ENCODE measurements at regions not wholly inside any gene's neighbourhood (a gene's known extent, or its start where the extent isn't known, plus 50 kb on each side); places are given as distances from the start of the nearest gene placed in this dataset.

DNA sequence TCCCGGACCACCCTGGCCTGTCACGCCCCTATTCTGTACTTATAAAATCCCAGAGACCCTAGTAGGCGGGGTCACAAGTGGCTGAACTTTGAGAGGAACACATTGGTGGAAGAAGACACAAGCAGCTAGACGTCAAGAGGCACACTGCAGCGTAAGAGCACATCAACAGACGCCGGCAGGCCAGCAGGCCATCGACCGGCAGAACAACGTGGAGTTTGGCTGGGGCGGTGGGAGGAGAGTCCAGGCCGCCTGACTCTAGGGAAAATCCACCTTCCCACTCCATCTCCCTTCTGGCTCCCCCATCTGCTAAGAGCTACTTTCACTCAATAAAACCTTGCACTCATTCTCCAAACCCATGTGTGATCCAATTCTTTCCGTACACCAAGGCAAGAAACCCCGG lies 601.8 kb upstream of the CDH2 start (continued):
- TF ChIP-seq ARNTL (CRISPR knock-in tag; IDR thresholded peaks at IDR 0.05) (no peak), ZNF24 (IDR thresholded peaks at IDR 0.05) (no peak), MAFK (conservative IDR thresholded peaks at IDR 0.05 in 1 of 2, IDR thresholded peaks at IDR 0.05 in 1 of 2; ENCODE audit: low read length in 2 of 2) (no peak), SP2 (CRISPR knock-in tag; IDR thresholded peaks at IDR 0.05) (no peak), MLLT10 (CRISPR knock-in tag; IDR thresholded peaks at IDR 0.05) (no peak), ZFAT (CRISPR knock-in tag; conservative IDR thresholded peaks at IDR 0.05) (no peak)
- TF ChIP-seq, protein P1, sequence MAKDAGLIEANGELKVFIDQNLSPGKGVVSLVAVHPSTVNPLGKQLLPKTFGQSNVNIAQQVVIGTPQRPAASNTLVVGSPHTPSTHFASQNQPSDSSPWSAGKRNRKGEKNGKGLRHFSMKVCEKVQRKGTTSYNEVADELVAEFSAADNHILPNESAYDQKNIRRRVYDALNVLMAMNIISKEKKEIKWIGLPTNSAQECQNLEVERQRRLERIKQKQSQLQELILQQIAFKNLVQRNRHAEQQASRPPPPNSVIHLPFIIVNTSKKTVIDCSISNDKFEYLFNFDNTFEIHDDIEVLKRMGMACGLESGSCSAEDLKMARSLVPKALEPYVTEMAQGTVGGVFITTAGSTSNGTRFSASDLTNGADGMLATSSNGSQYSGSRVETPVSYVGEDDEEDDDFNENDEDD (CRISPR knock-in tag; IDR thresholded peaks at IDR 0.05; ENCODE audit: borderline replicate concordance) = no peak
- TF ChIP-seq, protein P2, sequence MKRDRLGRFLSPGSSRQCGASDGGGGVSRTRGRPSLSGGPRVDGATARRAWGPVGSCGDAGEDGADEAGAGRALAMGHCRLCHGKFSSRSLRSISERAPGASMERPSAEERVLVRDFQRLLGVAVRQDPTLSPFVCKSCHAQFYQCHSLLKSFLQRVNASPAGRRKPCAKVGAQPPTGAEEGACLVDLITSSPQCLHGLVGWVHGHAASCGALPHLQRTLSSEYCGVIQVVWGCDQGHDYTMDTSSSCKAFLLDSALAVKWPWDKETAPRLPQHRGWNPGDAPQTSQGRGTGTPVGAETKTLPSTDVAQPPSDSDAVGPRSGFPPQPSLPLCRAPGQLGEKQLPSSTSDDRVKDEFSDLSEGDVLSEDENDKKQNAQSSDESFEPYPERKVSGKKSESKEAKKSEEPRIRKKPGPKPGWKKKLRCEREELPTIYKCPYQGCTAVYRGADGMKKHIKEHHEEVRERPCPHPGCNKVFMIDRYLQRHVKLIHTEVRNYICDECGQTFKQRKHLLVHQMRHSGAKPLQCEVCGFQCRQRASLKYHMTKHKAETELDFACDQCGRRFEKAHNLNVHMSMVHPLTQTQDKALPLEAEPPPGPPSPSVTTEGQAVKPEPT (CRISPR knock-in tag; IDR thresholded peaks at IDR 0.05; ENCODE audit: low read depth) = no peak

GRCh38 chr18:28777756-28778155 lies 600.8 kb upstream of the CDH2 start:
- Histone ChIP-seq H3K79me2 (ENCODE audit: insufficient read depth, low read length) (no peaks in the 10 kb centered on the region), H3K4me2 (ENCODE audit: low read depth, low read length) (no peak overlapping the region), H3K27me3 (ENCODE audit: control insufficient read depth in 1 of 2, insufficient read depth in 2 of 2, low read length in 2 of 2) (no peaks in the 10 kb centered on the region), H3K27ac (ENCODE audit: extremely low read length, insufficient read depth, low read length) (no peak overlapping the region), H2AFZ (ENCODE audit: low read length) (no peak overlapping the region), H3K9me3 (ENCODE audit: low read length) (no peaks in the 10 kb centered on the region), H3K4me3 (replicated peaks in 1 of 3; ENCODE audit: insufficient read depth in 1 of 3, low read depth in 2 of 3, low read length in 3 of 3) (no peak overlapping the region), H4K20me1 (ENCODE audit: insufficient read depth, low read length) (no peaks in the 10 kb centered on the region), H3K9ac (ENCODE audit: insufficient read depth, low read depth, low read length) (no peak overlapping the region), H3K36me3 (replicated peaks in 1 of 2; ENCODE audit: control insufficient read depth in 1 of 2, insufficient read depth in 2 of 2, low read length in 2 of 2) (no peaks in the 10 kb centered on the region), H3K4me1 (ENCODE audit: insufficient read depth, low read length) (no peaks in the 10 kb centered on the region)
- DNase-seq (ENCODE audit: low spot score) = no peak
- WGBS (ENCODE audit: low lambda C conversion rate) = 53% methylated on average over 1 of the region's 1 CpG
- intact Hi-C loops (cut with micrococcal nuclease; ENCODE audit: unreplicated experiment) = no loop called here
- in situ Hi-C loops (cut with HindIII; ENCODE audit: extremely low pct_ligation_motif_present, low pct_unique_long_range_greater_than_20kb) = no loop called here
- ATAC-seq = no peak
- ChIA-PET CTCF (ENCODE audit: low intra/inter-chr PET ratio, low total read pairs) (no interaction called here), POLR2A (no interaction called here)
- BruUV-seq (replicated peaks) = no TSS peak
- FAIRE-seq = no peak
- TF ChIP-seq PRDM10 (CRISPR knock-in tag; IDR thresholded peaks at IDR 0.05; ENCODE audit: low read depth) = no peak
- no peak for TF ChIP-seq BRF2 (CRISPR knock-in tag; IDR thresholded peaks at IDR 0.05)
- no peak for TF ChIP-seq RNF2 (conservative IDR thresholded peaks at IDR 0.05; ENCODE audit: low read depth)
- TF ChIP-seq MED13 (CRISPR knock-in tag; IDR thresholded peaks at IDR 0.05) = no peak
- TF ChIP-seq ADNP (CRISPR knock-in tag; IDR thresholded peaks at IDR 0.05) = no peak
- no peak for TF ChIP-seq TBX3 (IDR thresholded peaks at IDR 0.05; ENCODE audit: borderline replicate concordance)
- no peak for TF ChIP-seq ZNF75D (CRISPR knock-in tag; IDR thresholded peaks at IDR 0.05; ENCODE audit: borderline replicate concordance)
- TF ChIP-seq FOXC1 (CRISPR knock-in tag; IDR thresholded peaks at IDR 0.05; ENCODE audit: borderline replicate concordance) = no peak
- no peak for TF ChIP-seq SOX13 (IDR thresholded peaks at IDR 0.05)
- no peak for TF ChIP-seq SOX13 (CRISPR knock-in tag; conservative IDR thresholded peaks at IDR 0.05 in 1 of 2, IDR thresholded peaks at IDR 0.05 in 1 of 2)
- no peak for TF ChIP-seq IKZF1 (IDR thresholded peaks at IDR 0.05)
